ENCODE measurements at regions not wholly inside any gene's neighbourhood (a gene's known extent, or its start where the extent isn't known, plus 50 kb on each side); places are given as distances from the start of the nearest gene placed in this dataset.

- intact Hi-C loops (cut with DNase I), result no loop called here
- DNase-seq (no peak), ATAC-seq (no peak)
- no peak for TF ChIP-seq CTCF (IDR thresholded peaks at IDR 0.05)
- Histone ChIP-seq H3K27ac (no peak overlapping the region), H3K4me1 (no peaks in the 10 kb centered on the region), H3K9me3 (peaks cover 0 to under 1% of the 10 kb centered on the region in 2 donors), H3K36me3 (no peaks in the 10 kb centered on the region), H3K27me3 (no peaks in the 10 kb centered on the region), H3K4me3 (no peak overlapping the region)
These were observed 148.1 kb downstream of the SALL1 start for GRCh38 chr16:51002881-51003490.

GRCh38 chr16:50999181-50999580, 151.9 kb downstream of the SALL1 start:
- Histone ChIP-seq H3K9me3 (no peaks in the 10 kb centered on the region), H3K36me3 (no peaks in the 10 kb centered on the region), H3K4me1 (no peaks in the 10 kb centered on the region), H3K27ac (no peak overlapping the region), H3K27me3 (no peaks in the 10 kb centered on the region), H3K4me3 (no peak overlapping the region)
- no peak for ATAC-seq
- intact Hi-C loops (cut with DNase I), result no loop called here
- DNase-seq, result no peak
- no peak for TF ChIP-seq CTCF (IDR thresholded peaks at IDR 0.05)

GRCh38 chr16:50998411-50998810, 152.7 kb downstream of the SALL1 start:
- H3K27ac ChIP-seq, result no peak overlapping the region
- no peak for TF ChIP-seq CTCF (IDR thresholded peaks at IDR 0.05)
- DNase-seq (no peak), ATAC-seq (no peak)
- H3K4me3 ChIP-seq, result no peak overlapping the region
- no peaks in the 10 kb centered on the region for H3K36me3 ChIP-seq
- no peaks in the 10 kb centered on the region for H3K9me3 ChIP-seq
- no peaks in the 10 kb centered on the region for H3K4me1 ChIP-seq
- intact Hi-C loops (cut with DNase I), result no loop called here
- H3K27me3 ChIP-seq, result no peaks in the 10 kb centered on the region

- no peak for TF ChIP-seq CTCF (IDR thresholded peaks at IDR 0.05)
- no peak for ATAC-seq
- Histone ChIP-seq H3K27ac (no peak overlapping the region), H3K4me3 (no peak overlapping the region), H3K36me3 (no peaks in the 10 kb centered on the region), H3K4me1 (no peaks in the 10 kb centered on the region), H3K9me3 (no peaks in the 10 kb centered on the region), H3K27me3 (no peaks in the 10 kb centered on the region)
- intact Hi-C loops (cut with DNase I), result no loop called here
- DNase-seq, result no peak
These were observed 153.4 kb downstream of the SALL1 start for GRCh38 chr16:50997679-50998078.

GRCh38 chr16:50996830-50997186, 154.3 kb downstream of the SALL1 start:
- DNase-seq (no peak), ATAC-seq (no peak)
- H3K4me3 ChIP-seq, result no peak overlapping the region
- no peak overlapping the region for H3K27ac ChIP-seq
- H3K36me3 ChIP-seq, result no peaks in the 10 kb centered on the region
- intact Hi-C loops (cut with DNase I), result no loop called here
- H3K9me3 ChIP-seq, result no peaks in the 10 kb centered on the region
- no peaks in the 10 kb centered on the region for H3K4me1 ChIP-seq
- H3K27me3 ChIP-seq, result no peaks in the 10 kb centered on the region
- no peak for TF ChIP-seq CTCF (IDR thresholded peaks at IDR 0.05)
